ENCODE measurements at regions not wholly inside any gene's neighbourhood (a gene's known extent, or its start where the extent isn't known, plus 50 kb on each side); places are given as distances from the start of the nearest gene placed in this dataset.
A peak's percentile ranks its signal among the peaks of the same experiment; 100 is the strongest.

GRCh38 chr3:43874731-43875130 is 184.0 kb downstream of the ABHD5 start:
- DNase-seq (ENCODE audit: low read depth): no peak
- TF ChIP-seq CTCF (conservative IDR thresholded peaks at IDR 0.05; ENCODE audit: low read depth, low read length): no peak
- no peak overlapping the region for H3K4me3 ChIP-seq (ENCODE audit: low read depth, low read length)

GRCh38 chr3:43876648-43877047 is 185.9 kb downstream of the ABHD5 start:
- no peak for TF ChIP-seq CTCF (conservative IDR thresholded peaks at IDR 0.05; ENCODE audit: low read depth, low read length)
- no peak for DNase-seq (ENCODE audit: low read depth)
- no peak overlapping the region for H3K4me3 ChIP-seq (ENCODE audit: low read depth, low read length)

- peak; percentile 66 for TF ChIP-seq CTCF (conservative IDR thresholded peaks at IDR 0.05; ENCODE audit: low read depth, low read length)
- H3K4me3 ChIP-seq (ENCODE audit: low read depth, low read length): no peak overlapping the region
- DNase-seq (ENCODE audit: low read depth): no peak
These were observed 188.4 kb downstream of the ABHD5 start for GRCh38 chr3:43879166-43879565.

- no peak overlapping the region for H3K4me3 ChIP-seq (ENCODE audit: low read depth, low read length)
- no peak for DNase-seq (ENCODE audit: low read depth)
- TF ChIP-seq CTCF (conservative IDR thresholded peaks at IDR 0.05; ENCODE audit: low read depth, low read length): no peak
These were observed 192.4 kb downstream of the ABHD5 start for GRCh38 chr3:43882976-43883680.

GRCh38 chr3:43883729-43884396 is 193.1 kb downstream of the ABHD5 start:
- no peak overlapping the region for H3K4me3 ChIP-seq (ENCODE audit: low read depth, low read length)
- no peak for DNase-seq (ENCODE audit: low read depth)
- TF ChIP-seq CTCF (conservative IDR thresholded peaks at IDR 0.05; ENCODE audit: low read depth, low read length): no peak

GRCh38 chr3:43884581-43884980 is 193.8 kb downstream of the ABHD5 start:
- no peak overlapping the region for H3K4me3 ChIP-seq (ENCODE audit: low read depth, low read length)
- no peak for DNase-seq (ENCODE audit: low read depth)
- TF ChIP-seq CTCF (conservative IDR thresholded peaks at IDR 0.05; ENCODE audit: low read depth, low read length): no peak

All from epithelial cell of proximal tubule (primary cell).